ENCODE measurements at regions not wholly inside any gene's neighbourhood (a gene's known extent, or its start where the extent isn't known, plus 50 kb on each side); places are given as distances from the start of the nearest gene placed in this dataset.

DNA sequence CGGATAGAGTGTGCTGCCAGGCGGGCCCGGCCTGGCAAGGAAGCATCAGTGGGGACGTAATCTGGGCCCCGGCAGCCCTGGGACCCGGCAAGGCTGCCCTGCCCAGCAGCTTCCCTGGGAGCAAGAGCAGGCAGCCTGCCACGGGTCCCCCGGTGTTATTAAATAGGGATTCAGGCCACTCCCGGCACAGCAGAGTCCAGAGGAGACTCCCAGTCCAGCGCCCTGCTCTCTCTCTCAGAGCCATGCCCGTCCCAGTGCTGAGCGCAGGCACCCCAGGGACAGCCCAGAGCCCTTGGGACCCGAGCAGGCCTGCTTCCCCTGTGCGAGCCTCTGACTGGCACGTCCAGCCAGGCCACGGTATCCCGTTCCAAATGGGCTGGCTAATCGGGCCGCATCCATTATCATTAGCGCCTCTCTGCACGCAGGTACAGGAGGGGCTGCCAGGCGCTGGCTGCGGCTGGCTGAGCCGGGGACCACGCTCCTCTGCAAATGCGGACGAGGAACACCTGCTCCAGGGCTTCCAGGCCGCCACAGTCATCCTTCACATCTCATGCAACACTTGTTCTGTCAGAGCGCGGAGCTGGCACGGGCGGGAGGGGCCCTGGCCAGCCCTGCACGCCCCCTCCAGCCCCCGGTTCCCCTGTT lies 344.2 kb upstream of the MKI67 start:
- DNase-seq = peak in 1 of 2 experiments; percentile 10

DNA sequence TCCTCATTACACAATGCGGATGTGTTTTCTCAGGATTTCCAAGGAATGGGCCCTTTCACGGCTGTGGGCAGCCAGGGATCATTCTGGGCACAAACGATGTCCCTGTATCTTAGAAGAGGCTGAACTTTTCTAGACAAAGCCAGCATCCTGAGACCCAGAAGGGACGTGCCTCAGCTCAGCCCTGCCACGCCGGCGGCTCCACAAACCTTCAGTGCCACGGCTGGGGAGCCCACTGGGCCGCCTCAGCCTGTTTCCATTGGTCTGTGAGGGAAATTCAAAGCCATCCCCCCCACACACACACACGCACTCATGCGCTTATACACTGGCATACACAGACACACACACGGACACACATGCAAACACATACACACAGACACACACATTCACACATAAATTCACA lies 344.9 kb upstream of the MKI67 start:
- DNase-seq = no peak

DNA sequence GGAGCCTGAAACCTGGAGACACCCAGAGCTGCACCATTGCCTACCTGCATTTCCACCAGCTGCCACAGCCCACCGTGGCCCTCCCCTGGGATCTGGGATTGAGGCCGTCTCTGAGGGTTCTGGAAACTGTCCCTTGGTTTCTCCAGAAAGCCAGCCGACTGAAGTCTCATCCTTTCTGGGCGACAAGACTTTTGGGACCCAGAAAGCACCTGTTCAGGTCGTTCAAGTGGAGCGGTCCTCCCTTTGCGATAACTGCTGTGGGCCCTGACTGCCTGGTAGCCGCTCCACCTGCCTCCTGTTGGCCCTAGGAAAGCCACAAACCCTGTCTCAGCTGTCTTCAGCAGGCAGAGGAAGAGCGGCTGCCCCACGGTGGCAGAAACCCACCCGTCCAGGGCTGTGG lies 346.0 kb upstream of the MKI67 start:
- DNase-seq = no peak

DNA sequence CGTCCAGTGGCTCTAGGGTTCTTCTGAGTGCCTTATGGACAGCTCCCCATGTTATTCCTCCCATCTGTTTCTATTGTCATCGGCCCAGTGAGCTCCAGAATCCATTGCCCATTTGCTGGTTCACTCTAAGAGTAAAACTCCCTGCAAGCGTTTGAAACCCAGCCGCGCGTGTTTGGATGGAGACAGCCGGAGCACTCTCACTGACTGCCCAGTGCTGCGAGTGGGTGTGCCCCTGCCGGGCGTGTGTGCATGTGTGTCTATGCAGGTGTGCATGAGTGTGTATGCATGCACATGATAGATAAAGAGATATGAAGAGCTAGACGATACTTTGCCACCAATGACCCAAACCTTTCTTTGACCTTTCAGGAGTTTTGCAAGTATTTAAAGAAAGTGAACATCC lies 347.2 kb upstream of the MKI67 start:
- DNase-seq = no peak

DNA sequence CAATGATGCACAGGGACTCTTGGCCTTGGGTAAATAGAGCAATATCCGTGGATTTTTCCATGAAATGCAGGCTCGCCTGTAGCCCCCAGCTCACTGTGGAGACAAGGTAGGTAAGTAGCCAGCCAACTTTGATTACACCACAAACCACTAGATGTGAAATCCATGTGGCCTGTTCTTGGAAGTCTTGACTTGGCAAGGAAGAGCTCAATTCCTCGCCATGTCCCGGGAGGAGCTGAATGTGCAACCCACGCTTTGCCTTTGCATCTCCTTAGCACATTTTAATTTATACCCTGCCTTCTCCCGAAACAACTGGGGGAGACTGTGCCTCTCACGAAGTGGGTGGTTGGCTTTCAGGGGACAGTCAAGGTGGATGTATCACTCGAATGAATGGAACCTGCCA lies 347.7 kb upstream of the MKI67 start:
- DNase-seq = no peak

DNA sequence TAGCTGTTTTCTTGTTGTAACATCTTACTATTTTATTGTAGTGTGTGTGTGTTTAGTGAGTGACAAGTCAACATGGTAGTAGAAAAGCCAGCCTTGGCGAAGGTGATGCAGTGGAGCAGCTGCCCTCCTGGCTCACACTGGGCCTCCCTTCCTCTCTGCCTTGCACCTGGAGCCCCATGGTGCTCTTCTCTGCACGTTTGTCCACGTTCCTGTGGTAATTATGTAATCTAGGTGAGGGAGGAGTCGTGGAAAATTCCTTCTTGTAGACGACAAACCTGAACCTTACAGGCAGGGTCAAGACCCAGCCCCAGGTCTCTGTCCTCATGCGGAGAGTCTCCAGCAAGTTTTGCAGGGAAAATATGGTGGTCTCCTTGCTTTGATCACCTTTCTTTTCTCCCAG lies 348.3 kb upstream of the MKI67 start:
- DNase-seq = no peak

DNA sequence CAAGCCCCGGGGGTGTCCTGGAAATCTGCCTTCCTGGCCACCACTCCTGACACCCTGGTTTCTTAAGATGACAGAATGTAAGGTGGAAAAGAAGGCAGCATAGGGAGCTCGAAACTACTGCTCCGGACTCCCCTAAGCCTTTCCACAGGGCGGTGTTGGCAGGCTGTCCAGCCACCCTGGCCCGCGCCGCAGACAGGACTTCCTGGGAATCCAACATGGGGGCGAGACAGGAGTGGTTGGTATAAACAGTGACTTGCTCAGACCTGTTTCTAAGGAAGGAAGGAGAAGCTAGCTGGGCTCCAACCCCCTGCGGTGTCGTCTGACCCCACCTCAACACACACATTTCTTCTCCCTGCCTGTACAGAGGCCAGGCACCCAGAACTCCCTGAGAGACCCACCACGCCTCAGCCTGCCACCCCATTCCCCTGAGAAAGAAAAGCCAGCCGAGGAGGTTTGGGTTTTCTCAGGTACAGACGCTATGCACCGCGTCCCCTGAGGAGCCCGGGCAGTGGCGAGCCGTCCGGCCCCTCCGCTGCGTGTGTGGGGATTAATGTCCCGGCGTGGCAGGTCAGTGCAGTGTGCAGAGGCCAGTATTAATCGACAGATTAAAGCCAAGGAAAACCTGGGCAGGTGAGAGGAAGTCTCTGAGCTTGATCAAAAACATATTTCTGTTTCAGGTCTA lies 349.6 kb upstream of the MKI67 start:
- DNase-seq = no peak

DNA sequence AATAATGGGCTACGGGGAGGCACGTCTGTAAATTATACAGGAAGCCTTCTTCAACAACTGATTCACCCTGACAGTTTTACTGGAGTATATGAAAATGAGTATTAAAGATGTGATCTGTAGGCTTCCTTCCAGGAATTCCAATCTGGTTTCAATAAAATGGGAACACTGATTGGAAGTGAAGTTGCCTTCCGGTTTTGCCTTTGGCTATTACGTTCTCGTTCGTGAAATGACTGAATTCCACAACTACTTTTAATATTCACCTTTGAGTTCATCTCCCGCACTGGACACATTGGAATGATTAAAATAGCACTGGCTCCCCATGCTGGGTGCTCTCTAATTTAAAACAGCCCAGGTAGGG lies 350.1 kb upstream of the MKI67 start:
- no peak for DNase-seq

DNA sequence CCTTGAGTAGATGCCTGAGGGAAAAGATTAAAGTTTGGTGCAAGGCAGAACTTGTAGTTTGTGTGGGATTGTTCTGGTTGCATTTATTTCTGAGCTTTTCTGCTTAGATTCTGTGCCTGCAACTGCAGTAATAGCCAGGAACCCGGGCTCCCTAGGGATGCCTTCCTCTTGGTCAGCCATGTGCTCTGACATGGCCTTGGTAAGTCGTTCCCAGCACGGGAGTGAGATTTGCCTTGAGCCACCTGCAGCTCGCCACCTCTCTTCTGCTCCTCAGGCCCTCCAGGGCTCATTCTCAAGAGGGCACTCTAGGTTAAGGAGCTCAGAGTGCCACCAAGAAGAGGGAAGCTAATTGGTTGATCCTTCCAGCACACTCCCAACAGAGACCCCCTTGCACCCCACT lies 350.6 kb upstream of the MKI67 start:
- peak; percentile 31 to 53 for DNase-seq

DNA sequence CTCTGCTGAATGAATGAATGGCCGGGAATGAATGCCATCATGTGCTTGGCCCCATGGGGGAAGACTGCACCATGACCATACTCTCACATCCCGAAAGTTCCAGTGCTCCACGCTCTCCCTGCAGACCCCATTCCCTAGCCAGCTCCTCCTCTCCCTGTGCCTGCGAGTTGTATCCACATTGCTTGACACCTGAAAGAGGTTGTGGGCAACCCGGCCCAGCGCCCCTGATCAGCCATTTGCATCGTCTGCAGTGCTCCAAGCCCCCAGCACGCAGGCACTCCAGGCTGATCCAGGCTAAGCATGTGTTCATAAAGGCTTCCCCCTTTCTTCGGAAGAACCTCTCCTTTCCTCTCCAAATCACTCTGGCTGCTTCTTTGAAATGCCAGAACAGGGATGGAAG lies 354.4 kb upstream of the MKI67 start:
- DNase-seq = peak in 1 of 2 experiments; percentile 62

DNA sequence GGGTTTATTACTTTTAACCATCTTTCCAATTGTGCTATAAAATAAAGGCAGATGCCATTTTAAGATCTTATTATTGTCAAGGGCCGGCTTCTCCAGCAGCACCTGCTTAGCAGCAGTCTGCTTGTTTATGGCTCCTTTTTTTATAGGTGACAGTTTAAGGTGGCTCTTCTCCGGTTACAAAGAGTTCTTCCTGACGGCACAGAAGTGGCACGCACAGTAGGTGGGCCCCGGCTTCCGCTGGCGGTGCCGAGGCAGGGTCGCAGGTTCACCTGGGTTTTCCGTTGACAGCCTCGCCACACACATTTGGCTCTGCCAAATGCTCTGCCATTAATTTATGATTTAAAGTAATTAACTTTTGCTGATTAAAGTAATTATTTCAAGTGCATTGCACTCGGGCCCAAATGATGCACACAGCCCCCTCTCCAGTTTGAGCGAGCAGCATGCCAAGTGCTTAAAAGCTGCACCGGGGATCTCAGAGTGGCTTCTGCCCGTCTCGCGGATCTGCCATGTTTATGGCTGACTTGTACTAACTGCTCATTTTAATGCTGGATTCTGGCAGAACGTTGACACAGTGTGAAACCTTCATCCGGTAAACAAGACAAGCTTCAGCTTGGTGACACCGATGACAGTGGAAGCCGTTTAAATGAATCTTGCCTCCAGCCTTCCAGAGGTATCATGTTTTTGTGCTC lies 355.1 kb upstream of the MKI67 start:
- DNase-seq = peak; percentile 73 to 80

DNA sequence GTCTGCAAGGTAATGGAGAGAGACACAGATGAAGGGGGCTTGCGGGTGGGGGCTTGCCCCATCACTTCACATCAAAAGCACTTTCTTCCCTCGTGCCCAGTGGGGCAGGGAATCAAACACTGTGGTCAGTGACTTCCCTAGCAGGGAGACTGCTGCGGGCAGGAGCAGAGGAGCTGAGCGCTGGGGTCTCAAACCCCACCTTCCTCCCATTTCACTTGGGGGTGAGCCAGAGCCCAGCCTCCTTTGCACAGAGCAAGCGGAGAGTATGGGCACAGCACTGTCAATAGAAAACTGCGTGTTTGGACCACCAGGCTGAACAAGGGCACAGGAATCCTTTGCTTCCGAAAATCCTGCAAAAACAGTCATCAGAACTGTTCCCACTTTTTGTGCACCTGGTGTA lies 355.8 kb upstream of the MKI67 start:
- DNase-seq = no peak

DNA sequence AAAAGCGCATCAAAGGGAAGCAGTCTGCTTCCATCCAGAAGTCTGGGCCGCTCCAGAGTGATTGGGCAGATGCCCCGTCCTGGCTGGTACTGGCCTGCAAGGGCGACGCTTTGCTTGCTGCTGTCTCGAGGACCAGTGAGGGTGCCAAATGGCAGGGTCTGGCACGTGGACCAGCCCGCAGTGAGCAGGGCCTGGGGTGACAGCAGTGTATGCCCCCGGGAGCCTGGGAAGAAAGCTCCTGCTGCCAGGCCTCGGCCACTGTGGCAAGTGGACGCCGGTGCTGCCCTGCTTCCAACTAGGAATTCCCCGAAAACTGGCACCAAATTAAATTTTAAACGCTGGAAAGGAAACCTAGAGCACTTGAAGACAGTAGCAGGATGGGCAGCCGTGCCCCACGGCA lies 357.0 kb upstream of the MKI67 start:
- DNase-seq = peak; percentile 25 to 60

DNA sequence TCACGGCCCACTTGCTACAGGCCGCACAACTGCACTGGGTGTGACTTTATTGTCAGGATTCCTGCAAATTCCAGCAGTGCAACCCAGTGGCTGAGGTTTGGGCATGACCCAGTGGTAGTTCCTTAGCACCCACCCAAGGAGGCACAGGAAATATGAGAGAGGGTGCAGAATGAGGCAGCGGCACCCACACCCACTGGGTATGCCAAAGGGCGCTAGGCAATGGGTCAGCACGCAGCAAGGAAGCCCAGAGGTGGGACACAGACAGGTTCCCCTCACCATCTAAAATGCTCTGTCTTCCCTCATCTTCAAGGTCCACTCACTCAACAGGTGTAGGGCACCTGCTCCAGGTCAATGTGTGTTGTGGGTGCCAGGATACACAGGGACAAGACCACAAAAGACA lies 357.8 kb upstream of the MKI67 start:
- DNase-seq = no peak

DNA sequence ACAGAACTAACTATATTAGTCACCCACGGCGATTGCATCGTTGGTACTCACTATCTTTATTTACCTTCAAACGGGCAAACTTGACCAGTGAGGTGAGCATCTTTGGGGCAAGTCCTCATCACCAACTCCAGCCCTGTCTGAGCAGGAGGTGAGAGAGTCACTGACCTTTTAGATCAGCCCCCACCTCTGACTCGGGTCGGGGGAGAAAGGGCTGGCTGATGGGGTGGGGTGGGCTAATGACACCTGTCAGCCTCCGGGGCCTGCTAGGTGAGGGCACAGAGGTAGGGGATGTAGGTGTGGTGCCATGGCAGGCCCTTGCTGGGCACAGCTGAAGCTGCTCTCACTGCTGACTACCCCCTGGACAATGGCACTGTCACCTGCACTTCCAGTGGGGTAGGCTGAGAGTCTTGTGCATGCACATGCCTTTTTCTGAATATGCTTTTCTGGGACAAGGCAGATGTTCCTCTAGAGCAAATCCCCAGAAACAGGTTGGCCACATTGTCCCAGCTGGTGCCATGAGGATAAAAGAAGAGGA lies 359.5 kb upstream of the MKI67 start:
- peak; percentile 21 to 68 for DNase-seq

DNA sequence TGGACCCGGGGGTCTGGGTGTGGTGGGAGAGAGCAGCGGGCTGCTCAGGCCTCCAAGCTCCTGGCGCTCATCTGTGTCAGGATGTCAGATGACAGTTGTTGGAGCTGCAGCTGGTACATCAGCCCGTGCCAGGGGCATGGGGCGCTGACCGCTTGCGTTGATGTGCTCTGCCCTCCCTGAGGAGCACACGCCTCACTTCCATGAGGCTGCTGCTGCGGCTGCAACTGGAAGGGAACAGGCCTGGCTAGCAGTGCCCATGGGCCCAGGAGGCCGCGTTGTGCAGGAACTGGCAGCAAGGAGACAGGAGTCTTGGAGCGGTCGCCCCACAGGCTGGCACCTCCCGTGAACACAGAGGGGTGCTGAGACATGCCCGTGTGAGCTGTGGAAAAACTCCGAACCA lies 361.3 kb upstream of the MKI67 start:
- DNase-seq = no peak

DNA sequence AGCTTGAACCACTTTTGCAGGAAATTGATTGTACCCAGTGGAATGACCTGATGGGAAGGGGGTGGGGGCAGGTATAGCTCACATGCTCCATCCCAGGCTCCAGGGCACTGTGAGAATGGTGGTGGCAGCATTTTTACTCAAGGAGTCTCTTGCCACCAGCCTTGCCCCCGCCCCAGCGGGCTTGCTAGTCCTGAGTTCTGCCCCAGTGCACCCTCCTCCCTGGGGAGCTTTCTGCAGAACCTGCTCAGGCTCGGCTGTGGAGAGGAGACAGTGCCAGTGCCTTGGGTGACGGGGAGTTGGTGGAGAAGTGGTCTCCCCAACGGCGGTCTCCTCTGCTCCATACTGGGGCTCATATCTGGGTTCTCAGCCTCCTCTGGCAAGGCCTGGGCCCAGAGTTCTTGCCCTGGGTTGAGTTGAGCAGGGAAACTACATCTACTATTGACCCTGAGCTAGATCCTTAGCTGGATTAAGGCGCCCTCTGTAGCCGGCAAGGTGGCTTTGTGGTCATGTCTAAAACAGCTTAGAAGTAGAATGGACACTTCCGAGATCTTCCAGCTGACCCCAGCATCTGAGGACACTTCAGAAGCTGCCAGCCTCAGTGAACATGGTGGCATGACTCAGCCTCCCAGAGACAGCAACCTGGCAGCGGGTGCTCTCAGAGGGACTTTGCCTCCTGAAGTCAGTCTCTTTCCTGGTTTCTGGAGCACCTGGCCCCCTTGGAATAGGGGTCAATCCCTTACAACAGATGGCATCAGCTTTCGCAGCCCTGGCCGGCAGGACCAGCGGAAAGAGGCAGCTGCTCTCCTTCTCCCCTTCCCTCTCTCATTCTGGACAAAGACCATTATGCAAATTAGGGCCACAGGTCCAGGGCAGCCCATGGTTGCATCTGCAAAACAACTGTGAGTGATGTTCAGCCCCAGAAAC lies 363.4 kb upstream of the MKI67 start:
- DNase-seq = peak; percentile 9 to 58

DNA sequence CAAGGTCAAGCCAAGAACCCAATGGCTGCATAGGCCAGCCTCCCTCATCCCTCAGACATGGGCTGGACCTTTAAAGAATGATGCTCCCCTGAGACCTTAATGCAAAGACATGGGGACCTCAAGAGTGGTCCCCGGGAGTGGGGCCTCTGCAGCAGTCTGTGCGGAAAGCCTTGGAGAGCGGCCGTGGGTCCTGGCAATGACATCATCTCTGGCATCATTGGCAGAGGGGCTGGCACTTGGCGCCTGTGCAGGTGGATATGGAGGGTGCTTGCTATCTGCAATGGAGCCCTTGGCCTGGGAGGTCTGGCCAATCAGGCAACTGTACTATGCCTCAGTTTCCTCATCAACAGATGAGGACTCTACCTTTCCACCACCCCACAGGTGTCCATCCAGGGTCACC lies 365.5 kb upstream of the MKI67 start:
- DNase-seq = no peak

DNA sequence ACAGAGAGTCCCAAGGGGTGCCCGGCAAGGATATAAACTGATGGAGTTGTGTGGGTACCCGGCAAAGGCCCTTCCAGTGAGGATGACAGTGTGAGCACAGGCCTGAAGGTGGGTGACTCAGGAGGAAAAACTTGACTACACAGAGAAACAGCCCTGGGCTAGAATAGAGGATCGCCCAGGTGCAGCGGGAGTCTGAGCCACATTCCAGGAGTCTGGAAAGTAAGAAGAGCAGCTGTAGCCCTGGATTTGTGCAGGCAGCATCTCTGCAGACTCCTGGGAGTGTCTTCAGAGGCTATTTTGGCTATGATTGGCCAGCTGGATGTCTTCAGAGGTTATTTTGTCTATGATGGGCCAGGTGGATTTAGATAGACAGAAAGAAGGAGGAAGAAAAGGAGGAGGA lies 367.6 kb upstream of the MKI67 start:
- no peak for DNase-seq

DNA sequence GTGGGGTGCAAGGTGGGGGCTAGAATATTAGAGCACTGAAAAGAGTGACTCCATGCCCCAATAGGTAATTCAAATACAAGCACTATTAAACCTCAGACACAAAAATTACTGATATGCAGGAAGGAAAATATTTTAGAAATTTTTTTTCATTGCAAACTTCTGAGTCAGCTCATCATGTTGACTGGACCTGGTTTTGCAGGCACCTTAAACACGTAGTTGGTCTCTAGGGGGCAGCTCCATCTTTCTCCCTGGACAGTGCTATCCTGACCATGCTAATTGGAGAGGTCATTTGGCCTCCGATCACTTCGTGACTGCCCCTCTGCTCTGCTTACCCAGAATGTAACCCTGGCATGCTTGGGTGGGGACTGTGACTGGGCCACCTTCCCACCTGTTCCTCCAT lies 368.4 kb upstream of the MKI67 start:
- DNase-seq = no peak

DNA sequence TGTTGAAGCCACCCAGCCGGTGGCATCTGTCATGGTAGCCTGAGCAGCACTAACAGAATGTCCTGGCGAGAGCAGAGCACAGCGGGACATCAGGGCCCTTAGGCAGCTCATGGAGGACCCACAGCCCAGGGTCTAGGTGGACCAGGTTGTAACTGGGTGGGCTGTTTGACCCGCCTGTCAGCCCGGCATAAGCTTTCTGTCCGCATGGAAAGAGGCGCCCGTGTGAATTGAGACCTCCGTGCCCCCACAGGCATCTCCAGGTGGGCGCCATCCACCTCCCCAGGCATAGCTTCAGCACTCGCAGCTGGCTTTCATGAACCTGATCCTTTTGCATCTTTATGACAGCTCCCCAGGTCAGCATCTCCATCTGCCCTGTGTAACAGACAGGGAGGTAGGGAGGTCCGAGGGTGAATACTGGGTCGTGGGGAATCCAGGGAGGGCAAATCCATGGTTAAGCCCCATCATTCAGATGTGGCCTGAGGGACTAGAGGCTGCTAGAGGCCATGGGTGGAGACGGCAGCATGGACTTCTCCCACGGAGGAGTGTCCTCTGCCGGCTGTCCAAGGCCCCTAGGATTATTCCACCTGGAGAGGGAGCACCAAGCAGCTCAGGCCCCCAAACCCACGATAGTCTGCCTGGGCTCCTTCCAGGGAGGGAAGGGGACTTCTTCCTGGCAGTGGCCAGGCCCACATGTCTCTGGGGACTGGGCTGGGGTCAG lies 371.6 kb upstream of the MKI67 start:
- no peak for DNase-seq

DNA sequence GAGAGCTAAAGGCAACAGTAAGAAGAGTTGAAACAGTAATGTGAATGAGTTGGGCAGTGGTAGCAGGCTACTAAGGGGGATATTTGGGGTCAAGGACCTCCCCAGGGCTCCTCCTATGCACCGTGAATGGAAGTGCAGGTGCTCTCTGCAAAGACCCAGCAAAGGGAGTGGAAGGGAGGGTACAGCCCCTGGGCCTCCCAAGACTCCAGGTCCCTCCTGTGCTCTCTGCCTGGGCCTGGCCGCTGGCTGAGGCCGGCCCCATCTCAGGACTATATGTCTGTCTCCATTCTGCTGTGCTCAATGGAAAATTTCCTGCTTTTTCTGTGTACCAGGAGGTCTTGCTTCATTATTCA lies 372.1 kb upstream of the MKI67 start:
- no peak for DNase-seq

DNA sequence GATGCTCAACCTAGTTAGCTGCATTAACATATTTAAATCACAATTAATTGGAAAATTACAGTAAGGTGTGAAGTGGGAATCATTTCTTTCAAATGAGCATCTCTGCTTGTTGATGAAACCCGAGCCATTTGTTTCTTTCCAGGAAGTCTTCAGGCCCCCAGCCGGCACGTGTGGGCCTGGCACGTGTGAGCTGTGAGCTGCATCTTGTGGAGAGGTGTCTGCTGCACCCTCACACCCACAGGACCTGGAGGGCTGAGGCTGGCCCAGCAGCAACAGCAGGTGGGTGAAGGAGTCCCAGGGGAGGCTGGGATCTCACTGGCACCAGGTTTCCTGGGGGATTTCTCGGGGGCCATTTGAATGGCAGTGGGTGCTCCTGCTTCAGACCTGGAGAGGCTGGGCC lies 372.5 kb upstream of the MKI67 start:
- DNase-seq = peak in 1 of 2 experiments; percentile 14

Measured in NCI-H524 (cell line).